Activated CD8-positive, alpha-beta memory T cell treated with anti-CD3 and anti-CD28 coated beads, Interleukin-2, amount 10 ng/mL, durations not matched to agents 7 days and 5 days (primary cell): ENCODE measurements at regions not wholly inside any gene's neighbourhood (a gene's known extent, or its start where the extent isn't known, plus 50 kb on each side); places are given as distances from the start of the nearest gene placed in this dataset.

Source experiments
- ATAC-seq: fragments of 150-1000 bp; cut with Tn5 transposase; one replicate; pipeline ENCODE4 v1.10.0; 2021; ENCODE audit warnings: moderate library complexity
- CTCF ChIA-PET: fragments of 350-600 bp; sonication (Branson Sonifier 250); formaldehyde crosslinking; loops from one replicate; lab custom pipeline; 2021; ENCODE audit warnings: antibody characterized with exemption; lab: Charles Lee
- DNase-seq: peaks from one replicate; pipeline ENCODE4 v3.0.0-alpha.2; 2020
- H3K27ac Mint-ChIP-seq: one replicate; pipeline ENCODE4 v1.8.0; 2021; ENCODE audit warnings: mild to moderate bottlenecking, mixed read lengths
- H3K27me3 Mint-ChIP-seq: one replicate; pipeline ENCODE4 v1.8.0; 2021; ENCODE audit warnings: mixed read lengths
- H3K36me3 Mint-ChIP-seq: one replicate; pipeline ENCODE4 v1.8.0; 2021; ENCODE audit warnings: mild to moderate bottlenecking, mixed read lengths
- H3K4me1 Mint-ChIP-seq: one replicate; pipeline ENCODE4 v1.8.0; 2021; ENCODE audit warnings: mixed read lengths
- H3K4me3 Mint-ChIP-seq: one replicate; pipeline ENCODE4 v1.8.0; 2021; ENCODE audit warnings: mild to moderate bottlenecking, moderate library complexity, mixed read lengths
- H3K9me3 Mint-ChIP-seq: one replicate; pipeline ENCODE4 v1.8.0; 2022; ENCODE audit warnings: low read depth, mixed read lengths

GRCh38 chr4:14092741-14093140, 465.2 kb upstream of the BOD1L1 start:
- CTCF ChIA-PET: no interaction called here

DNA sequence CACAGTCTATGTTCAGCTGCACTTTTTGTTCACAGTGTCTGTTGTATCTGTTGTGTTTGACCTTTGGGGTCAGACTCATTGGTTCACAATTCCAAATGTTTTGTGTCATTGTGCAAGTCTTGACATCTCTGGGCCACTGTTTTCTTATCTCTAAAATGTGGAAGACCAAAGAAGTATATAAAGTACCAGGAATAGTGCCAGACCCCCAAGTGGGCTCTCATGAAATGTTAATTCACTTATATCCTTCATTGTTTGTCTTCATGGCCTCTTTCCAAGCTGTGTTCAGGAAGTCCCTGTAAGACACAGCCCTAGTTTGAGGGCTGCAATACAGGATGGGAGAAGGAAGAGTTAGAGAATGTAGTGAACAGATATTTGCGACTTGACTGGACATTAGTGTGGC, 468.3 kb upstream of the BOD1L1 start:
- no peak overlapping the region for H3K4me3 Mint-ChIP-seq
- no peak overlapping the region for H3K27ac Mint-ChIP-seq
- no peaks in the 10 kb centered on the region for H3K36me3 Mint-ChIP-seq
- H3K9me3 Mint-ChIP-seq: peaks cover 2% of the 10 kb centered on the region
- ATAC-seq: no peak
- no peak for DNase-seq
- CTCF ChIA-PET: no interaction called here
- H3K4me1 Mint-ChIP-seq: no peaks in the 10 kb centered on the region
- no peaks in the 10 kb centered on the region for H3K27me3 Mint-ChIP-seq

More at GRCh38 chr4:14092741-14093140, 465.2 kb upstream of the BOD1L1 start:
- Mint-ChIP-seq H3K36me3 (no peaks in the 10 kb centered on the region), H3K27me3 (no peaks in the 10 kb centered on the region), H3K4me3 (no peak overlapping the region), H3K4me1 (no peaks in the 10 kb centered on the region), H3K27ac (no peak overlapping the region), H3K9me3 (peaks cover 2% of the 10 kb centered on the region)
- no peak for DNase-seq
- no peak for ATAC-seq

DNA sequence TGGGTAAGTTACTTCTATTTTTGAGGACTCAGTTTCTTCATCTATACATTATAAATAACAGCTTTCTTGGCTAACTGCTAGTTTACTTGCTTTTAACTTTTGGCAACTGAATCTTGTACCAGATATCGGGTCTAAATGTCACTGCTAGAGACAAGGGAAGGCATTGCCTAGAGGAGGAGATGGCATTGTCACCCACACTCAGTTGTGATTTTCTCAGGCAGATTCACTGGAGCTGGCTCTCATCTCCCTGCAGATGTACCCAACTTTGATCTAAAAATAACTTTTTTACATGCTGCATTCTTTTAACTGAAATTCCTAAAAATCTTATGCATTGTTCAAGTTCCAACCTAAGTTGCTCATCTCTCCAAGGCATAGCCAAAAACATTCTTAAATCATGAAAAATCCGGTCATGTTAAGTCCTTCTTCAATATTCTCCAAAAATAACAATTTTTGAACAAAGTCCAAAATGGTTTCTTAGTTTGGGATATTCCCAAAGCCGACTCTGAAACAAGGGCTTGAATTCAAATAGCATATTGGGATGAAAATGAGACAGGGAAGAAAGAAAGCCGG, 469.0 kb upstream of the BOD1L1 start:
- no peaks in the 10 kb centered on the region for H3K36me3 Mint-ChIP-seq
- H3K9me3 Mint-ChIP-seq: peaks cover 2% of the 10 kb centered on the region
- DNase-seq (no peak), ATAC-seq (no peak)
- no peak overlapping the region for H3K27ac Mint-ChIP-seq
- no peaks in the 10 kb centered on the region for H3K4me1 Mint-ChIP-seq
- H3K27me3 Mint-ChIP-seq: no peaks in the 10 kb centered on the region
- no peak overlapping the region for H3K4me3 Mint-ChIP-seq
- CTCF ChIA-PET: no interaction called here

- H3K9me3 Mint-ChIP-seq: peaks cover 5% of the 10 kb centered on the region
- H3K4me1 Mint-ChIP-seq: no peaks in the 10 kb centered on the region
- no peak overlapping the region for H3K27ac Mint-ChIP-seq
- no peaks in the 10 kb centered on the region for H3K36me3 Mint-ChIP-seq
- CTCF ChIA-PET: no interaction called here
- no peak overlapping the region for H3K4me3 Mint-ChIP-seq
- ATAC-seq: no peak
- no peaks in the 10 kb centered on the region for H3K27me3 Mint-ChIP-seq
- DNase-seq: no peak
Observed at GRCh38 chr4:14100349-14100748, 472.8 kb upstream of the BOD1L1 start.

DNA sequence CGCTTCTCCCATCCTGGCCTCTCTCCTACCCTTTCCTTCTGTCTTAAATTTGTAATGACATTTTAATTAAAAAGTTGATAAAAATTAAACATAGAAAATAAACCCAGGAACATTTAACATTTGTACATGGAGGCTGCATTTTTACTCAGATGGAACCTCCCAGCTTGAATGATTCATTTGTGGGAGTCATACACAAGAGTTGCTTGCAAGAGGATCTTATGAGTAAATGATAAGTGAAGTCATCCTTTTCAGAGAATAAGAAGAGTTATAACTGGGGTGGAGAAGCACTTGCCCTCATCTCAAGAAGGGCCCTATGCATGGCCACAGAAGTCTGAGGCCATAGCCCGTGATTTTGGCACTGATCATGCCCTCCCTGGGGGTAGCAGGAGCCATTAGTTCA, 482.9 kb upstream of the BOD1L1 start:
- Mint-ChIP-seq H3K36me3 (no peaks in the 10 kb centered on the region), H3K27ac (no peak overlapping the region), H3K4me3 (no peak overlapping the region), H3K4me1 (no peaks in the 10 kb centered on the region), H3K9me3 (peaks cover 8% of the 10 kb centered on the region), H3K27me3 (no peaks in the 10 kb centered on the region)
- DNase-seq (no peak), ATAC-seq (no peak)
- CTCF ChIA-PET: no interaction called here

DNA sequence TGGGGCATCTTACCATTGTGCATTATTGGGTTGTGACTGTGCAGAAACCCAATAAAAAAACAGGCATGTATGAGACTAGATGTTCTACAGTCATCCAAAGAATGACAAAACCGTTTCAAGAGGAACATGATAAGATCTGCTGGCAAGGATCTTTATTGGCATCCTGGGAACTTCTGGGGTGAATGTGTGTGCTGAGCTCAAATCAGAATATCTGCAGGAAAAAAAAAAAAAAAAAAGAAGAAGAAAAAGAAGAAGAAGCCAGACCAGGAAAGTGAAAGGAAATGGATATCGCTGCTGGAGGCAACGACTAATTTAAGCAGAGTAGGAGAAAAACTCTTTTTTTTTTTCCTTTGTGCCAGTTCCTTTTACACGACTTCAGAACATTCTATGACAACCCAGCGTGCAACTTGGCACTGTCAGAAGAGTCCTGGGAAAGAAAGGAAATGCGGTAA, 484.2 kb upstream of the BOD1L1 start:
- CTCF ChIA-PET: no interaction called here
- Mint-ChIP-seq H3K9me3 (peaks cover 8% of the 10 kb centered on the region), H3K27ac (no peak overlapping the region), H3K4me3 (no peak overlapping the region), H3K4me1 (no peaks in the 10 kb centered on the region), H3K27me3 (no peaks in the 10 kb centered on the region), H3K36me3 (no peaks in the 10 kb centered on the region)
- no peak for ATAC-seq
- DNase-seq: no peak

- no peak overlapping the region for H3K27ac Mint-ChIP-seq
- CTCF ChIA-PET: no interaction called here
- no peak for DNase-seq
- no peak overlapping the region for H3K4me3 Mint-ChIP-seq
- H3K4me1 Mint-ChIP-seq: no peaks in the 10 kb centered on the region
- H3K9me3 Mint-ChIP-seq: peaks cover 6% of the 10 kb centered on the region
- ATAC-seq: no peak
- no peaks in the 10 kb centered on the region for H3K36me3 Mint-ChIP-seq
- no peaks in the 10 kb centered on the region for H3K27me3 Mint-ChIP-seq
Observed at GRCh38 chr4:14115106-14115505, 487.6 kb upstream of the BOD1L1 start.

DNA sequence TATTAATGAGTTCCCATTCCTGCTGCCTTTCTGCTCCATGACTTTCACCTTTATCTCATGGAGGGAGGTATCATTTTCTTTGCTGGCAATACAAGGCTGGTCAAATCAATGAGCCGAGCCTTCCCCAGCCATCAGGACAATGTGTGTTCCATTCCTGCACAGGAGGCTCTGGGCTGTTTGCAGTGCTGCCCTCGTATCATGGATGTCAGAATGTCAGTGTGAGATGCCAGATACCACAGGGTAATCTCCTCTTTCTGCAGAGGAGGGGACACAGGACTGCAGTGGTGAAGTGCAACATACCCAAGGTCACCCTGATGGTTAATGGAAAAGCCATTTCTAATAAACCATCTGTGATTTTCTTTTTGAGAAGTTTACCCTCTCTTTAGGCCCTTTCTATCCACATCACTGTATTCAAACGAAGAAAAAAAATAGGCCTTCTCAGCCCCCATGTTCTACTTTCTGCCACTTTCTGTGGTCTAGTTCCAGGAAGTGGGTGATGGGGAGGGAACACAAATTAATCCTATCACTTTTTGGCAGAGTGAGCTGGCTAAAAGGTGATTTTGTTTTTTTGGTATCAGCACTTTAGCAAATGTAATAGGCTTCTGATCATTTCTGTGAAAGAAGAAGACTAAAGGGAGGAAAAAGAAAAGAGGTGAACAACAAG, 490.2 kb upstream of the BOD1L1 start:
- Mint-ChIP-seq H3K4me1 (no peaks in the 10 kb centered on the region), H3K36me3 (no peaks in the 10 kb centered on the region), H3K9me3 (peaks cover 6% of the 10 kb centered on the region), H3K27ac (no peak overlapping the region), H3K27me3 (no peaks in the 10 kb centered on the region), H3K4me3 (no peak overlapping the region)
- DNase-seq (no peak), ATAC-seq (no peak)
- CTCF ChIA-PET: no interaction called here

DNA sequence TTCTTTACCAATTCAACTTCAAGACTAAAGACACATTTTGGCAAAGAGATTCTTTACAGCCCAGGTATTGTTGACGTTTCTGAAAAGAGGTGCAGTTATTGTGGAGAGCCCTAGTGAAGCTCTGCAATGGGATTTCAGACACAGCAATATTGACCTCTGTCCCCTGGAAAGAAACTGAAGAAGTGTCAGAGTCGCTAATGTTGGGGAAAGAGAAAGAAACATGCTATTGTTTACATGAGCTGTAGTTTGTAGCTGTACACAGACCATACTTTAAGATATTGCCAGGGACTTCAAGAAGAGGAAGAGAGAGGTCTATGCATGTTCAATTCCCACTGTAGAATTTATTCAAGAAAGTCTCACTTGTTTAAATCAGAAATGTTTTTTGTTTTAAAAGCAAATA, 497.3 kb upstream of the BOD1L1 start:
- H3K27me3 Mint-ChIP-seq: no peaks in the 10 kb centered on the region
- ATAC-seq (no peak), DNase-seq (no peak)
- no peak overlapping the region for H3K4me3 Mint-ChIP-seq
- CTCF ChIA-PET: no interaction called here
- H3K36me3 Mint-ChIP-seq: no peaks in the 10 kb centered on the region
- no peak overlapping the region for H3K27ac Mint-ChIP-seq
- H3K9me3 Mint-ChIP-seq: no peaks in the 10 kb centered on the region
- no peaks in the 10 kb centered on the region for H3K4me1 Mint-ChIP-seq

DNA sequence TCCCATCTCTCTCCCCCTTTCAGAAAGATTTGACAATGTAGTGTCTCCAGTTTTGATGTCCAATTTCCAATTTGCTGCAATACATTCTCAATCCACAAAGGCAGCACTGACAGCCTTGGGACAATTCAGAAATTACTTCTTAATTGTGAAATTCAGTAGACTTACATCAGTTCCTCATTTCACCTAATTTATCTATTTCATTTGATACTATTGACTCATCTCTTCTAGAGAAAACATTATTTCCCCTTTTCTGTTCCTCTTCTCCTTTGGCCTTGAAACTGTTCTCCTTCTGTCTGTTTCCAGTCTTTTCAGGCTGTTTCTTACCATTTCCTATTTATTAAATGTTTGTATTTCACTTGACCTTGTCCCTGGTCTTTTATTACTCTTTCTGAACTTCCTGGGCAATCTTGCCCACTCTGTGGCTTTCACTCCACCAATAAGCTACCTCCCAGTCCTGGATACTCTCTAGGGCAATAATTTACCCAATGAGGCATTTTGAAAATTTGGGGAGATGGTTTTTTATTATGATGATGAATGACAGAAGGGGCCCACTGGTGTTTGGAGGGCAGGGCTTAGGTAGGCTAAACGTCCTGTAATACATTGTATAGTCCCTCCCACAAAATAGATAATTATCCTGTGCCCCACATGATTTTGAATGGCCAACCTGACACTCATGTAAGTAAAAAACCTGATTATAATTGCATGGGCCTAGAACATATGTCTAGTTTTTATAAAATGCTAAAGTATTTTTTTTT, 498.0 kb upstream of the BOD1L1 start:
- no peaks in the 10 kb centered on the region for H3K36me3 Mint-ChIP-seq

DNA sequence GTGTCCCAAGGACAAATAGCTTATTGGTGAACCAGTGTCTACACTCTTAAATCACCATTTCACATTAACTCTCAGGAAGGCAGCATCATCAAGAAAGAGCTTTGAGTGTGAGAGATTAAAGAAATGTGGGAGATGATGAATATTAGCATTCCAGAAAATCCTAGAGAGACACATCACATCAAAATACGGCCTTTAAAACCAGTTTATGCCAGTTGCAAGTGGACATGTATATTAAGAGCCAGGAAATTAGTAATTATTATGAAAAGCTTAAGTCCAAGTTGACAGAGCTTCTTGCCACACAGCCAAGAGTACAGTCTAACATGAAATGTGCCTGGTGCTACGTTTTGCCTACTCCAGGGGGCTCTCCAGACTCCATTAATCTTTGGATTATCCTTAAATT, 503.0 kb upstream of the BOD1L1 start:
- DNase-seq (no peak), ATAC-seq (no peak)
- Mint-ChIP-seq H3K36me3 (no peaks in the 10 kb centered on the region), H3K9me3 (no peaks in the 10 kb centered on the region), H3K4me3 (no peak overlapping the region), H3K4me1 (no peaks in the 10 kb centered on the region), H3K27ac (no peak overlapping the region), H3K27me3 (no peaks in the 10 kb centered on the region)
- CTCF ChIA-PET: no interaction called here

More for the DNA sequence above, 498.0 kb upstream of the BOD1L1 start:
- Mint-ChIP-seq H3K27ac (no peak overlapping the region), H3K9me3 (no peaks in the 10 kb centered on the region), H3K4me3 (no peak overlapping the region), H3K27me3 (no peaks in the 10 kb centered on the region), H3K4me1 (no peaks in the 10 kb centered on the region)
- CTCF ChIA-PET: no interaction called here
- ATAC-seq (no peak), DNase-seq (no peak)

- H3K9me3 Mint-ChIP-seq: no peaks in the 10 kb centered on the region
- no peak overlapping the region for H3K4me3 Mint-ChIP-seq
- no peak for ATAC-seq
- H3K27me3 Mint-ChIP-seq: no peaks in the 10 kb centered on the region
- H3K4me1 Mint-ChIP-seq: no peaks in the 10 kb centered on the region
- H3K36me3 Mint-ChIP-seq: no peaks in the 10 kb centered on the region
- CTCF ChIA-PET: no interaction called here
- no peak overlapping the region for H3K27ac Mint-ChIP-seq
- DNase-seq: no peak
Observed at GRCh38 chr4:14131335-14131734, 503.8 kb upstream of the BOD1L1 start.

DNA sequence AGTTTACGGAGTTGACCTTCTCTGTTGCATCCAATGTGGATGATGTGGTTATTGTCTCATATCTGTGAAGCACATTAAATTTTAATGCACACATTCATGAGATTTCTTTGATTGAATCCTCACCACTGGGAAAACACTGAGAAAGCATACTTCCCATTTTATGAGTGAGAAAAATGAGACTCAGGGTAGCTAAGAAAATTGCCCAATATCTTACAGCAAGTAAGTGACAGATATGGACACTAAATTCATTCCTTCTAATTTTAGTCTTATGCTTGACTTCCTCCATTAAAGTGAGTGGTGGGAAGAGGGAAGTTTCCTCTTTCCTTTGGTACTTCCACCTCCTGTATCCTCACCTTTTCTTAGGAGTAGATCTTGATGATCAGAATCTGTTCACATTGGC, 504.8 kb upstream of the BOD1L1 start:
- H3K4me3 Mint-ChIP-seq: no peak overlapping the region
- H3K27ac Mint-ChIP-seq: no peak overlapping the region
- H3K36me3 Mint-ChIP-seq: no peaks in the 10 kb centered on the region
- no peak for ATAC-seq
- CTCF ChIA-PET: no interaction called here
- H3K9me3 Mint-ChIP-seq: no peaks in the 10 kb centered on the region
- H3K4me1 Mint-ChIP-seq: no peaks in the 10 kb centered on the region
- no peaks in the 10 kb centered on the region for H3K27me3 Mint-ChIP-seq
- DNase-seq: no peak

- Mint-ChIP-seq H3K36me3 (no peaks in the 10 kb centered on the region), H3K4me1 (no peaks in the 10 kb centered on the region), H3K4me3 (no peak overlapping the region), H3K9me3 (no peaks in the 10 kb centered on the region), H3K27ac (no peak overlapping the region), H3K27me3 (no peaks in the 10 kb centered on the region)
- ATAC-seq (no peak), DNase-seq (no peak)
- CTCF ChIA-PET: no interaction called here
Observed at GRCh38 chr4:14138106-14138505, 510.6 kb upstream of the BOD1L1 start.
